ENCODE measurements at regions not wholly inside any gene's neighbourhood (a gene's known extent, or its start where the extent isn't known, plus 50 kb on each side); places are given as distances from the start of the nearest gene placed in this dataset.

DNA sequence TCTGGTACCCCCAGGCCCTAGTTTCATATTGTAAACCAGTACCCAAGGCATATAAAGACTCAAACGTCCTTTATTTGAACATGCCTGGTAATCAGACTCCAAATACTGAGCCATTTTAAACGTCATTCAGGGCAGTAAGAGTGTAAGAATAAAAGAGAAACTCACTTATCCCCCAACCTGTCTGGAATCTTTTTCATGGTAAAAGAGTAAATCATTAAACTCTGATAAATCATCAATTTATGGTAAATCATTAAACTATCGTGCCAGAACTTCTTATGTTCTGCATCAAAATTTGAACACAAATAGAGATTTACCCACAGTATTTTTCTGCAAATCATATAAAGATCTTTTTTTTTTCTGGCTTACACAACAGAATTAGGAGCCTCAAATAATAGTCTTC, 734.3 kb upstream of the POT1 start:
- H3K4me3 ChIP-seq (ENCODE audit: low read length in 2 of 2) = no peak overlapping the region
- no peak for DNase-seq (ENCODE audit: low read depth in 6 of 9, low spot score in 9 of 9)
- H3K27me3 ChIP-seq (ENCODE audit: control insufficient read depth in 2 of 2, insufficient read depth in 1 of 2, low read length in 1 of 2) = no peaks in the 10 kb centered on the region
- H3K9me3 ChIP-seq (ENCODE audit: control insufficient read depth in 2 of 2, insufficient read depth in 1 of 2, low read length in 1 of 2) = no peaks in the 10 kb centered on the region
- no peaks in the 10 kb centered on the region for H3K36me3 ChIP-seq (ENCODE audit: control insufficient read depth in 2 of 2, insufficient read depth in 2 of 2, low read length in 1 of 2)
- WGBS = 88% methylated on average over 3 of the region's 3 CpGs
- no peaks in the 10 kb centered on the region for H3K4me1 ChIP-seq (ENCODE audit: control insufficient read depth in 2 of 2, insufficient read depth in 2 of 2, low read length in 2 of 2)
- no peak overlapping the region for H3K27ac ChIP-seq (ENCODE audit: low read depth in 1 of 2, low read length in 1 of 2)

DNA sequence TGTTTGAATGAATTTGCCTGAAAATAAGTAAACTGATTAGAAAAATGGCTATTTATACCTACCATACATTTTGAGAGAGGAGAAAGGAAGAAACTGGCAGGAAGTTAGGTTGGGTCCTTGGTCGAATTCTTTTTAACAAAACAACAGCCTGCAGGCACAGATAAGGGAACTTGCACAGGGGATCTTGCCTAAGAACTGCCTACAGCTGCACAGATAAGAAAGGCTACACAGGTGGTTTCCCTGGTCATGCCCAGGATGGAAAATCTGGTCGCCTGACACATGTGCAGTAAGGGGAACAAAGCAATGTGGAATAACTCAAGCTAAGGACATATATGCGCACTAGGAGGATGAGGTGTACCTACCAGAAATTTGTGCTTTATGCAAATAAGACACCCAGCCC, 732.1 kb upstream of the POT1 start:
- Histone ChIP-seq H3K4me3 (ENCODE audit: low read length in 2 of 2) (no peak overlapping the region), H3K27ac (ENCODE audit: low read depth in 1 of 2, low read length in 1 of 2) (no peak overlapping the region), H3K36me3 (ENCODE audit: control insufficient read depth in 2 of 2, insufficient read depth in 2 of 2, low read length in 1 of 2) (no peaks in the 10 kb centered on the region), H3K27me3 (ENCODE audit: control insufficient read depth in 2 of 2, insufficient read depth in 1 of 2, low read length in 1 of 2) (no peaks in the 10 kb centered on the region), H3K9me3 (ENCODE audit: control insufficient read depth in 2 of 2, insufficient read depth in 1 of 2, low read length in 1 of 2) (no peaks in the 10 kb centered on the region), H3K4me1 (ENCODE audit: control insufficient read depth in 2 of 2, insufficient read depth in 2 of 2, low read length in 2 of 2) (no peaks in the 10 kb centered on the region)
- no peak for DNase-seq (ENCODE audit: low read depth in 6 of 9, low spot score in 9 of 9)
- 38% methylated on average over 3 of the region's 3 CpGs for WGBS

- Histone ChIP-seq H3K4me3 (ENCODE audit: low read length in 2 of 2) (no peak overlapping the region), H3K9me3 (ENCODE audit: control insufficient read depth in 2 of 2, insufficient read depth in 1 of 2, low read length in 1 of 2) (no peaks in the 10 kb centered on the region), H3K27ac (ENCODE audit: low read depth in 1 of 2, low read length in 1 of 2) (no peak overlapping the region), H3K36me3 (ENCODE audit: control insufficient read depth in 2 of 2, insufficient read depth in 2 of 2, low read length in 1 of 2) (no peaks in the 10 kb centered on the region), H3K27me3 (ENCODE audit: control insufficient read depth in 2 of 2, insufficient read depth in 1 of 2, low read length in 1 of 2) (no peaks in the 10 kb centered on the region), H3K4me1 (ENCODE audit: control insufficient read depth in 2 of 2, insufficient read depth in 2 of 2, low read length in 2 of 2) (no peaks in the 10 kb centered on the region)
- no peak for DNase-seq (ENCODE audit: low read depth in 6 of 9, low spot score in 9 of 9)
- WGBS = 91% methylated on average over 3 of the region's 3 CpGs
These were observed 731.4 kb upstream of the POT1 start for GRCh38 chr7:125661006-125661405.

GRCh38 chr7:125654076-125654475, 724.5 kb upstream of the POT1 start:
- H3K4me3 ChIP-seq (ENCODE audit: low read length in 2 of 2) = no peak overlapping the region
- H3K9me3 ChIP-seq (ENCODE audit: control insufficient read depth in 2 of 2, insufficient read depth in 1 of 2, low read length in 1 of 2) = no peaks in the 10 kb centered on the region
- H3K27ac ChIP-seq (ENCODE audit: low read depth in 1 of 2, low read length in 1 of 2) = no peak overlapping the region
- DNase-seq (ENCODE audit: low read depth in 6 of 9, low spot score in 9 of 9) = no peak
- no peaks in the 10 kb centered on the region for H3K27me3 ChIP-seq (ENCODE audit: control insufficient read depth in 2 of 2, insufficient read depth in 1 of 2, low read length in 1 of 2)
- no peaks in the 10 kb centered on the region for H3K4me1 ChIP-seq (ENCODE audit: control insufficient read depth in 2 of 2, insufficient read depth in 2 of 2, low read length in 2 of 2)
- 92% methylated on average over 1 of the region's 1 CpG for WGBS
- H3K36me3 ChIP-seq (ENCODE audit: control insufficient read depth in 2 of 2, insufficient read depth in 2 of 2, low read length in 1 of 2) = no peaks in the 10 kb centered on the region

DNA sequence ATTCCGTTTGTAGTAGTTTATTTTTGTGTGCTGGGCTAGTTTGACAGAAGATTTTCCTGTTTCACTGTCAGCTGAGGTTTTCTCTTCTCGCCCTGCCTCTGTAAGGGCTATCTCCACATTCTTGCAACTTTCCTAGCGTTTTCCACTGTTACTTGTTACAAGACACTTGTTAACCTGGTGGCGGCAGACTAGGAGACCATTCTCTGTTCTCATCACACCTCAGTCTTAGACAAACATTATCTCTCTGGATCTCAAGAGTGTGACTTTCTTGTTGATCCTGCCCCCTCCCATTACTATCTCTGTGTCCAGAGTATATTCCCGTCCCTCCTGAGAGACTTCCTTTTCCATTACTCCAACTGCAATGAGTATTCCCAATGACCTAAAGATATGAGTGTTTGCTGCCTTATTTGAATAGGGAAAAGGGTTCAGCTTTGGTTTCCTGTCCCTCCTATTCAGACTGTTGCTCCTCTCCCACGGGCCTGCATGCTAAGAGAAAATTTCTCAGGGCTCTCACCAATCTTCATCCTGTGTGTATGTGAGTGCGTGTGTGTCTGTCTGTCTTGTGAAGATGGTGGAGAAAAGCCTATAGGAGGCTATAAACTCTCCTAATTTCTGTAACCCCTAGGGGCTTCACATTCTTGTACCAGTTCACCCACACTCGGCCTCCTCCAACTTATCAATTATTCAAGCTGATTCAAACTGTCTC, 722.4 kb upstream of the POT1 start:
- no peaks in the 10 kb centered on the region for H3K27me3 ChIP-seq (ENCODE audit: control insufficient read depth in 2 of 2, insufficient read depth in 1 of 2, low read length in 1 of 2)
- no peak overlapping the region for H3K4me3 ChIP-seq (ENCODE audit: low read length in 2 of 2)
- WGBS = 81% methylated on average over 8 of the region's 8 CpGs
- H3K27ac ChIP-seq (ENCODE audit: low read depth in 1 of 2, low read length in 1 of 2) = no peak overlapping the region
- no peak for DNase-seq (ENCODE audit: low read depth in 6 of 9, low spot score in 9 of 9)
- H3K36me3 ChIP-seq (ENCODE audit: control insufficient read depth in 2 of 2, insufficient read depth in 2 of 2, low read length in 1 of 2) = no peaks in the 10 kb centered on the region
- H3K9me3 ChIP-seq (ENCODE audit: control insufficient read depth in 2 of 2, insufficient read depth in 1 of 2, low read length in 1 of 2) = no peaks in the 10 kb centered on the region
- H3K4me1 ChIP-seq (ENCODE audit: control insufficient read depth in 2 of 2, insufficient read depth in 2 of 2, low read length in 2 of 2) = no peaks in the 10 kb centered on the region

- Histone ChIP-seq H3K4me1 (ENCODE audit: control insufficient read depth in 2 of 2, insufficient read depth in 2 of 2, low read length in 2 of 2) (no peaks in the 10 kb centered on the region), H3K27ac (ENCODE audit: low read depth in 1 of 2, low read length in 1 of 2) (no peak overlapping the region), H3K9me3 (ENCODE audit: control insufficient read depth in 2 of 2, insufficient read depth in 1 of 2, low read length in 1 of 2) (no peaks in the 10 kb centered on the region), H3K4me3 (ENCODE audit: low read length in 2 of 2) (no peak overlapping the region), H3K36me3 (ENCODE audit: control insufficient read depth in 2 of 2, insufficient read depth in 2 of 2, low read length in 1 of 2) (no peaks in the 10 kb centered on the region), H3K27me3 (ENCODE audit: control insufficient read depth in 2 of 2, insufficient read depth in 1 of 2, low read length in 1 of 2) (no peaks in the 10 kb centered on the region)
- DNase-seq (ENCODE audit: low read depth in 6 of 9, low spot score in 9 of 9) = no peak
- 97% methylated on average over 1 of the region's 1 CpG for WGBS
These were observed 718.9 kb upstream of the POT1 start for GRCh38 chr7:125648543-125648942.

- no peak for DNase-seq (ENCODE audit: low read depth in 6 of 9, low spot score in 9 of 9)
- Histone ChIP-seq H3K27ac (ENCODE audit: low read depth in 1 of 2, low read length in 1 of 2) (no peak overlapping the region), H3K9me3 (ENCODE audit: control insufficient read depth in 2 of 2, insufficient read depth in 1 of 2, low read length in 1 of 2) (no peaks in the 10 kb centered on the region), H3K4me3 (ENCODE audit: low read length in 2 of 2) (no peak overlapping the region), H3K27me3 (ENCODE audit: control insufficient read depth in 2 of 2, insufficient read depth in 1 of 2, low read length in 1 of 2) (no peaks in the 10 kb centered on the region), H3K4me1 (ENCODE audit: control insufficient read depth in 2 of 2, insufficient read depth in 2 of 2, low read length in 2 of 2) (no peaks in the 10 kb centered on the region), H3K36me3 (ENCODE audit: control insufficient read depth in 2 of 2, insufficient read depth in 2 of 2, low read length in 1 of 2) (no peaks in the 10 kb centered on the region)
- 97% methylated on average over 4 of the region's 4 CpGs for WGBS
These were observed 716.1 kb upstream of the POT1 start for GRCh38 chr7:125645770-125646169.

- H3K4me1 ChIP-seq (ENCODE audit: control insufficient read depth in 2 of 2, insufficient read depth in 2 of 2, low read length in 2 of 2) = no peaks in the 10 kb centered on the region
- H3K4me3 ChIP-seq (ENCODE audit: low read length in 2 of 2) = no peak overlapping the region
- WGBS = 94% methylated on average over 1 of the region's 1 CpG
- DNase-seq (ENCODE audit: low read depth in 6 of 9, low spot score in 9 of 9) = no peak
- no peaks in the 10 kb centered on the region for H3K27me3 ChIP-seq (ENCODE audit: control insufficient read depth in 2 of 2, insufficient read depth in 1 of 2, low read length in 1 of 2)
- H3K9me3 ChIP-seq (ENCODE audit: control insufficient read depth in 2 of 2, insufficient read depth in 1 of 2, low read length in 1 of 2) = no peaks in the 10 kb centered on the region
- no peak overlapping the region for H3K27ac ChIP-seq (ENCODE audit: low read depth in 1 of 2, low read length in 1 of 2)
- no peaks in the 10 kb centered on the region for H3K36me3 ChIP-seq (ENCODE audit: control insufficient read depth in 2 of 2, insufficient read depth in 2 of 2, low read length in 1 of 2)
These were observed 714.5 kb upstream of the POT1 start for GRCh38 chr7:125644109-125644508.

DNA sequence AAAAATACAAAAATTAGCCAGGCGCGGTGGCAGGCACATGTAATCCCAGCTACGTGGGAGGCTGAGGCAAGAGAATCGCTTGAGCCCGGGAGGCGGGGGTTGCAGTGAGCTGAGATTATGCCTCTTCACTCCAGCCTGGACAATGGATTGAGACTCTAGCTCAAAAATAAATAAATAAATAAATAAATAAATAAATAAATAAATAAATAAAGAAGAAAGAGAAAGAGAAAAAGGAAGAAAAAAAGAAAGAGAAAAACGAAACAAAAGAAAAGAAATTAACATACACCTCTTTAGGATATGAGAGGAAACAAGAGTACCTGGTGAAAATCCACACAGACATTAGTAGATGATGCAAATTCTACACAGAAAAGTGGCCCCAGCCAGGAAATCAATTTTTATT, 713.7 kb upstream of the POT1 start:
- DNase-seq (ENCODE audit: low read depth in 6 of 9, low spot score in 9 of 9) = no peak
- Histone ChIP-seq H3K9me3 (ENCODE audit: control insufficient read depth in 2 of 2, insufficient read depth in 1 of 2, low read length in 1 of 2) (no peaks in the 10 kb centered on the region), H3K27ac (ENCODE audit: low read depth in 1 of 2, low read length in 1 of 2) (no peak overlapping the region), H3K27me3 (ENCODE audit: control insufficient read depth in 2 of 2, insufficient read depth in 1 of 2, low read length in 1 of 2) (no peaks in the 10 kb centered on the region), H3K36me3 (ENCODE audit: control insufficient read depth in 2 of 2, insufficient read depth in 2 of 2, low read length in 1 of 2) (no peaks in the 10 kb centered on the region), H3K4me3 (ENCODE audit: low read length in 2 of 2) (no peak overlapping the region), H3K4me1 (ENCODE audit: control insufficient read depth in 2 of 2, insufficient read depth in 2 of 2, low read length in 2 of 2) (no peaks in the 10 kb centered on the region)
- 96% methylated on average over 7 of the region's 7 CpGs for WGBS

DNA sequence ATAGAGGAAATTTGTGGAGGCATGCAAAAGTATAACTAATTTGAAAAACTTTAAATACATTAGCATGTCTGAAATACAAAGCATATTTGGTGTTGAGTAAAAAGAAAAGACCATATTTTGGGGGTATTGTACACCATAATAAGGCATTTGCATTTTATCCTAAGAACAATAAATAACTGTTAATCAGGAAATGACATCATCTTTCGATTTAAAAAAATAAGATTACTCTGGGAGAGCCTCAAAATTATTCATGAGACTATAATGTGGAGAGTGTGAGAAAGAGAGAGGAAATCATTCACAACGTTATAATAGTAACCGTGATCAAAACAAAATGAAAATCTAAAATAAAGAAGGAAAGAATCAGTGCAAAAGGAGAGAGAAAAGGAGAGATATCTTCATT, 712.3 kb upstream of the POT1 start:
- no peak overlapping the region for H3K4me3 ChIP-seq (ENCODE audit: low read length in 2 of 2)
- 74% methylated on average over 3 of the region's 3 CpGs for WGBS
- no peak overlapping the region for H3K27ac ChIP-seq (ENCODE audit: low read depth in 1 of 2, low read length in 1 of 2)
- H3K36me3 ChIP-seq (ENCODE audit: control insufficient read depth in 2 of 2, insufficient read depth in 2 of 2, low read length in 1 of 2) = no peaks in the 10 kb centered on the region
- no peak for DNase-seq (ENCODE audit: low read depth in 6 of 9, low spot score in 9 of 9)
- H3K4me1 ChIP-seq (ENCODE audit: control insufficient read depth in 2 of 2, insufficient read depth in 2 of 2, low read length in 2 of 2) = no peaks in the 10 kb centered on the region
- H3K9me3 ChIP-seq (ENCODE audit: control insufficient read depth in 2 of 2, insufficient read depth in 1 of 2, low read length in 1 of 2) = no peaks in the 10 kb centered on the region
- no peaks in the 10 kb centered on the region for H3K27me3 ChIP-seq (ENCODE audit: control insufficient read depth in 2 of 2, insufficient read depth in 1 of 2, low read length in 1 of 2)

Measured in thymus (tissue), 11 donors.